ENCODE measurements at regions not wholly inside any gene's neighbourhood (a gene's known extent, or its start where the extent isn't known, plus 50 kb on each side); places are given as distances from the start of the nearest gene placed in this dataset.
A peak's percentile ranks its signal among the peaks of the same experiment; 100 is the strongest.

DNA sequence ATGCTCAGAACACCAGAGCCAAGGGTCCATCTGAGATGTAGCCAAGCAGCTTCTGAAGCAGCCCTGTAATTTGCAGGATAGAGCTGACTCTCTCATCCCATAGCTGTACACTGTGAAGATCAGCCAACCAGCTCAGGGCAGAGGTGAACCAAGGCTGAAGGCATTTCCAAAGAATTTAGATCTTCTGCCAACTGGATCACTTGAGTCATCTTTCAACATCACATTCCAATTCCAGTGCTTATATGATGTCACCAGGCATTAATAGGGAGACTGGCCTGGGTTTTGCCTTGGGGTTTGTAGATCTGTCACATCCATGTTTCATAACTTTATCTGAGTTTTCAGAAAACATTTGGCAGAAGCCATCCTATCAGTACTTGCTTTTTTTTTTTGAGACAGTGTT is 98.2 kb downstream of the NR2F2 start (continued):
- TF ChIP-seq, protein P1, sequence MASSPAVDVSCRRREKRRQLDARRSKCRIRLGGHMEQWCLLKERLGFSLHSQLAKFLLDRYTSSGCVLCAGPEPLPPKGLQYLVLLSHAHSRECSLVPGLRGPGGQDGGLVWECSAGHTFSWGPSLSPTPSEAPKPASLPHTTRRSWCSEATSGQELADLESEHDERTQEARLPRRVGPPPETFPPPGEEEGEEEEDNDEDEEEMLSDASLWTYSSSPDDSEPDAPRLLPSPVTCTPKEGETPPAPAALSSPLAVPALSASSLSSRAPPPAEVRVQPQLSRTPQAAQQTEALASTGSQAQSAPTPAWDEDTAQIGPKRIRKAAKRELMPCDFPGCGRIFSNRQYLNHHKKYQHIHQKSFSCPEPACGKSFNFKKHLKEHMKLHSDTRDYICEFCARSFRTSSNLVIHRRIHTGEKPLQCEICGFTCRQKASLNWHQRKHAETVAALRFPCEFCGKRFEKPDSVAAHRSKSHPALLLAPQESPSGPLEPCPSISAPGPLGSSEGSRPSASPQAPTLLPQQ (tag by site-specific recombination; IDR thresholded peaks at IDR 0.05): peak; percentile 46; the same call in 1 of the 2 replicates
- TF ChIP-seq ZNF426 (tag by site-specific recombination; IDR thresholded peaks at IDR 0.05) (no peak), ZNF354C (tag by site-specific recombination; IDR thresholded peaks at IDR 0.05; ENCODE audit: borderline replicate concordance, low read depth) (no peak), ZNF830 (tag by site-specific recombination; IDR thresholded peaks at IDR 0.05; ENCODE audit: low read depth) (no peak), ZNF37A (tag by site-specific recombination; IDR thresholded peaks at IDR 0.05) (no peak), ZNF350 (tag by site-specific recombination; IDR thresholded peaks at IDR 0.05) (no peak), ZEB2 (tag by site-specific recombination; IDR thresholded peaks at IDR 0.05) (peak; percentile 54; the same call in 1 of the 2 replicates), ZNF19 (tag by site-specific recombination; IDR thresholded peaks at IDR 0.05; ENCODE audit: low read depth) (no peak), ZNF175 (tag by site-specific recombination; IDR thresholded peaks at IDR 0.05) (no peak), ZFP37 (tag by site-specific recombination; IDR thresholded peaks at IDR 0.05) (0 out of 2 replicates have a peak, but pooled peaks have one; percentile 49), GFI1B (tag by site-specific recombination; IDR thresholded peaks at IDR 0.05) (no peak), ZNF664 (tag by site-specific recombination; IDR thresholded peaks at IDR 0.05) (no peak)
- TF ChIP-seq, protein P2, sequence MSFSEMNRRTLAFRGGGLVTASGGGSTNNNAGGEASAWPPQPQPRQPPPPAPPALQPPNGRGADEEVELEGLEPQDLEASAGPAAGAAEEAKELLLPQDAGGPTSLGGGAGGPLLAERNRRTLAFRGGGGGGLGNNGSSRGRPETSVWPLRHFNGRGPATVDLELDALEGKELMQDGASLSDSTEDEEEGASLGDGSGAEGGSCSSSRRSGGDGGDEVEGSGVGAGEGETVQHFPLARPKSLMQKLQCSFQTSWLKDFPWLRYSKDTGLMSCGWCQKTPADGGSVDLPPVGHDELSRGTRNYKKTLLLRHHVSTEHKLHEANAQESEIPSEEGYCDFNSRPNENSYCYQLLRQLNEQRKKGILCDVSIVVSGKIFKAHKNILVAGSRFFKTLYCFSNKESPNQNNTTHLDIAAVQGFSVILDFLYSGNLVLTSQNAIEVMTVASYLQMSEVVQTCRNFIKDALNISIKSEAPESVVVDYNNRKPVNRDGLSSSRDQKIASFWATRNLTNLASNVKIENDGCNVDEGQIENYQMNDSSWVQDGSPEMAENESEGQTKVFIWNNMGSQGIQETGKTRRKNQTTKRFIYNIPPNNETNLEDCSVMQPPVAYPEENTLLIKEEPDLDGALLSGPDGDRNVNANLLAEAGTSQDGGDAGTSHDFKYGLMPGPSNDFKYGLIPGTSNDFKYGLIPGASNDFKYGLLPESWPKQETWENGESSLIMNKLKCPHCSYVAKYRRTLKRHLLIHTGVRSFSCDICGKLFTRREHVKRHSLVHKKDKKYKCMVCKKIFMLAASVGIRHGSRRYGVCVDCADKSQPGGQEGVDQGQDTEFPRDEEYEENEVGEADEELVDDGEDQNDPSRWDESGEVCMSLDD (tag by site-specific recombination; IDR thresholded peaks at IDR 0.05): no peak
- TF ChIP-seq, protein P3, sequence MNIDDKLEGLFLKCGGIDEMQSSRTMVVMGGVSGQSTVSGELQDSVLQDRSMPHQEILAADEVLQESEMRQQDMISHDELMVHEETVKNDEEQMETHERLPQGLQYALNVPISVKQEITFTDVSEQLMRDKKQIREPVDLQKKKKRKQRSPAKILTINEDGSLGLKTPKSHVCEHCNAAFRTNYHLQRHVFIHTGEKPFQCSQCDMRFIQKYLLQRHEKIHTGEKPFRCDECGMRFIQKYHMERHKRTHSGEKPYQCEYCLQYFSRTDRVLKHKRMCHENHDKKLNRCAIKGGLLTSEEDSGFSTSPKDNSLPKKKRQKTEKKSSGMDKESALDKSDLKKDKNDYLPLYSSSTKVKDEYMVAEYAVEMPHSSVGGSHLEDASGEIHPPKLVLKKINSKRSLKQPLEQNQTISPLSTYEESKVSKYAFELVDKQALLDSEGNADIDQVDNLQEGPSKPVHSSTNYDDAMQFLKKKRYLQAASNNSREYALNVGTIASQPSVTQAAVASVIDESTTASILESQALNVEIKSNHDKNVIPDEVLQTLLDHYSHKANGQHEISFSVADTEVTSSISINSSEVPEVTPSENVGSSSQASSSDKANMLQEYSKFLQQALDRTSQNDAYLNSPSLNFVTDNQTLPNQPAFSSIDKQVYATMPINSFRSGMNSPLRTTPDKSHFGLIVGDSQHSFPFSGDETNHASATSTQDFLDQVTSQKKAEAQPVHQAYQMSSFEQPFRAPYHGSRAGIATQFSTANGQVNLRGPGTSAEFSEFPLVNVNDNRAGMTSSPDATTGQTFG (tag by site-specific recombination; IDR thresholded peaks at IDR 0.05; ENCODE audit: borderline replicate concordance): no peak
- TF ChIP-seq, protein P4, sequence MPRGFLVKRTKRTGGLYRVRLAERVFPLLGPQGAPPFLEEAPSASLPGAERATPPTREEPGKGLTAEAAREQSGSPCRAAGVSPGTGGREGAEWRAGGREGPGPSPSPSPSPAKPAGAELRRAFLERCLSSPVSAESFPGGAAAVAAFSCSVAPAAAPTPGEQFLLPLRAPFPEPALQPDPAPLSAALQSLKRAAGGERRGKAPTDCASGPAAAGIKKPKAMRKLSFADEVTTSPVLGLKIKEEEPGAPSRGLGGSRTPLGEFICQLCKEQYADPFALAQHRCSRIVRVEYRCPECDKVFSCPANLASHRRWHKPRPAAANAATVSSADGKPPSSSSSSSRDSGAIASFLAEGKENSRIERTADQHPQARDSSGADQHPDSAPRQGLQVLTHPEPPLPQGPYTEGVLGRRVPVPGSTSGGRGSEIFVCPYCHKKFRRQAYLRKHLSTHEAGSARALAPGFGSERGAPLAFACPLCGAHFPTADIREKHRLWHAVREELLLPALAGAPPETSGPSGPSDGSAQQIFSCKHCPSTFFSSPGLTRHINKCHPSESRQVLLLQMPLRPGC (tag by site-specific recombination; IDR thresholded peaks at IDR 0.05): 0 out of 2 replicates have a peak, but pooled peaks have one; percentile 60
- TF ChIP-seq, protein P5, sequence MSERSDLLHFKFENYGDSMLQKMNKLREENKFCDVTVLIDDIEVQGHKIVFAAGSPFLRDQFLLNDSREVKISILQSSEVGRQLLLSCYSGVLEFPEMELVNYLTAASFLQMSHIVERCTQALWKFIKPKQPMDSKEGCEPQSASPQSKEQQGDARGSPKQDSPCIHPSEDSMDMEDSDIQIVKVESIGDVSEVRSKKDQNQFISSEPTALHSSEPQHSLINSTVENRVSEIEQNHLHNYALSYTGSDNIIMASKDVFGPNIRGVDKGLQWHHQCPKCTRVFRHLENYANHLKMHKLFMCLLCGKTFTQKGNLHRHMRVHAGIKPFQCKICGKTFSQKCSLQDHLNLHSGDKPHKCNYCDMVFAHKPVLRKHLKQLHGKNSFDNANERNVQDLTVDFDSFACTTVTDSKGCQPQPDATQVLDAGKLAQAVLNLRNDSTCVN (tag by site-specific recombination; optimal IDR thresholded peaks at IDR 0.05): no peak
- TF ChIP-seq, protein P6, sequence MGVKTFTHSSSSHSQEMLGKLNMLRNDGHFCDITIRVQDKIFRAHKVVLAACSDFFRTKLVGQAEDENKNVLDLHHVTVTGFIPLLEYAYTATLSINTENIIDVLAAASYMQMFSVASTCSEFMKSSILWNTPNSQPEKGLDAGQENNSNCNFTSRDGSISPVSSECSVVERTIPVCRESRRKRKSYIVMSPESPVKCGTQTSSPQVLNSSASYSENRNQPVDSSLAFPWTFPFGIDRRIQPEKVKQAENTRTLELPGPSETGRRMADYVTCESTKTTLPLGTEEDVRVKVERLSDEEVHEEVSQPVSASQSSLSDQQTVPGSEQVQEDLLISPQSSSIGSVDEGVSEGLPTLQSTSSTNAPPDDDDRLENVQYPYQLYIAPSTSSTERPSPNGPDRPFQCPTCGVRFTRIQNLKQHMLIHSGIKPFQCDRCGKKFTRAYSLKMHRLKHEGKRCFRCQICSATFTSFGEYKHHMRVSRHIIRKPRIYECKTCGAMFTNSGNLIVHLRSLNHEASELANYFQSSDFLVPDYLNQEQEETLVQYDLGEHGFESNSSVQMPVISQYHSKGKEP (tag by site-specific recombination; IDR thresholded peaks at IDR 0.05): no peak

Measured in HEK293 (cell line).